Adrenal gland (tissue), 9 donors: ENCODE measurements at regions not wholly inside any gene's neighbourhood (a gene's known extent, or its start where the extent isn't known, plus 50 kb on each side); places are given as distances from the start of the nearest gene placed in this dataset.

Experiments used
- DNase-seq, 7 donors: peaks; one replicate each; pipeline ENCODE4 v3.0.0-alpha.2; 2019 to 2020
- H3K27ac ChIP-seq, 5 donors: fragments of 200-600 bp; sonication (generic) in 4 of 5; 1 replicate in 3 of 5; 2 replicates in 2 of 5; pipeline versions ENCODE4 v1.5.1 to v1.8.0; 2016 to 2020; ENCODE audit warnings: mild to moderate bottlenecking in 1 of 5
- H3K27me3 ChIP-seq: fragments of 200-600 bp; 2 replicates; pipeline ENCODE4 v1.8.0; 2021
- H3K36me3 ChIP-seq, 2 donors: fragments of 200-600 bp; replicated peaks in 1 of 2; 1 replicate in 1 of 2; 2 replicates in 1 of 2; pipeline versions ENCODE4 v1.5.1 to v1.8.0; 2018 to 2022
- H3K4me1 ChIP-seq, 2 donors: fragments of 200-600 bp; replicated peaks in 1 of 2; 1 replicate in 1 of 2; 2 replicates in 1 of 2; pipeline versions ENCODE4 v1.5.1 to v1.8.0; 2018 to 2021
- H3K4me3 ChIP-seq, 4 donors: fragments of 200-600 bp; sonication (generic) in 3 of 4; one replicate each; pipeline ENCODE4 v1.5.1; 2016 to 2018
- H3K9me3 ChIP-seq, 3 donors: fragments of 200-600 bp; sonication (generic) in 1 of 3; replicated peaks in 1 of 3; 1 replicate in 2 of 3; 2 replicates in 1 of 3; pipeline versions ENCODE4 v1.5.1 to v1.8.0; 2016 to 2021
- POLR2A ChIP-seq, 2 donors: fragments of 450-650 bp; IDR thresholded peaks; one replicate each; pipeline ENCODE4 v1.6.1; 2017; ENCODE audit warnings: antibody characterized with exemption in 2 of 2, mild to moderate bottlenecking in 2 of 2, moderate library complexity in 1 of 2
- WGBS, 4 donors: extraction: QIAGEN DNeasy Blood & Tissue Kit in 2 of 4; methylation state at CpG; one replicate each; pipeline versions ENCODE4 v1.1.5 to v1.1.7; 2013 to 2017; 5-methylcytosine and 5-hydroxymethylcytosine counted together
- intact Hi-C, 2 donors: fragments of 100-400 bp; cut with DNase I; formaldehyde crosslinking; loops; one replicate each; pipeline versions ENCODE4 v1.14.1 to v1.15.0; 2022 to 2023
- TF ChIP-seq, protein P1 (sequence below), 6 experiments: fragments of 450-650 bp in 4 of 6; fragments of 200-600 bp in 2 of 6; sonication (generic) in 1 of 6; IDR thresholded peaks; 1 replicate in 5 of 6; 2 replicates in 1 of 6; pipeline versions ENCODE4 v1.5.1 to v1.8.0; 2016 to 2021; ENCODE audit warnings: antibody characterized with exemption in 6 of 6, mild to moderate bottlenecking in 2 of 6, moderate library complexity in 1 of 6
- donor health status: healthy with polysubstance abuse.
- donor health status: Bipolar disorder and iron deficiency.
- donor health status: DM: yes; HTN: yes; CAD: no.
- donor health status: DM: no; HTN: no; CAD: no.
- donor health status: DM: no; HTN: no; CAD: no.

DNA sequence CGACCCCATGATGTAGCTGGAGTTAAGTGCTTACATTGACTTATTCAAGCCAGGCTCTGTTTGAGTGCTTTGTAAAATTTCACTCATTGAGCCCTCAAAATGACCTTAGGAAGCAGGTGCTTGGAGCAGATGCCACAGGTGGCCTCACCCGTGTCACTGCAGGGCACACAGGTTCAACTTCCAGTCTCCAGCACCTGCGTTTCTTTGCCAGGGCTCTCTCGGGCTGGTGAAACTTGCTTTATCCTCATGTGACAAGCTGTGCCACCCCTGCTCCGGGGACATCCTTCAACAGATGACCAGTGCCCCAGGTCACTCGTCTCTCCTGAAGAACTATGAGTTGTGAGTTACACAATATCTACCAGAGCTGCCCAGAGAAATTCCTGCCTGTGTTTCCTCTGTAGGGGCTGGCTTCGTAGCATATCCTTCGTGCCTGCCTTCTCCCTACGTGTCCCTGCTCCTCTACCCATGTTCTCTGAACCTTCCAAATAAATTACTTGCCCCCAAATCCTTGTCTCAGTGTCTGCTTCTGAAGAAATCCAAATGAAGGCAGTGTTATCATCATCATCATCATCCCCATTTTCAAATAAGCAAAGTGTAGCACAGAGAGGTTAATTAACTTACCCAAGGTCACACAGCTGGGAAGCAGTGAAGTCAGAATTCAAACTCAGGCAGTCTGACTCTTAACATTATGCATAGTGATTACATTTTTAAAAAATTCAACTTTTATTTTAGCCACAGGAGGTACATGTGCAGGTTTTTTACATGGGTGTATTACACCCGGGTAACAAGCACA, 352.5 kb downstream of the NPIPA8 start:
- Histone ChIP-seq H3K36me3 (no peaks in the 10 kb centered on the region), H3K27ac (no peak overlapping the region), H3K4me1 (no peaks in the 10 kb centered on the region), H3K9me3 (no peaks in the 10 kb centered on the region), H3K27me3 (no peaks in the 10 kb centered on the region), H3K4me3 (no peak overlapping the region)
- DNase-seq, result no peak
- TF ChIP-seq, protein P1, sequence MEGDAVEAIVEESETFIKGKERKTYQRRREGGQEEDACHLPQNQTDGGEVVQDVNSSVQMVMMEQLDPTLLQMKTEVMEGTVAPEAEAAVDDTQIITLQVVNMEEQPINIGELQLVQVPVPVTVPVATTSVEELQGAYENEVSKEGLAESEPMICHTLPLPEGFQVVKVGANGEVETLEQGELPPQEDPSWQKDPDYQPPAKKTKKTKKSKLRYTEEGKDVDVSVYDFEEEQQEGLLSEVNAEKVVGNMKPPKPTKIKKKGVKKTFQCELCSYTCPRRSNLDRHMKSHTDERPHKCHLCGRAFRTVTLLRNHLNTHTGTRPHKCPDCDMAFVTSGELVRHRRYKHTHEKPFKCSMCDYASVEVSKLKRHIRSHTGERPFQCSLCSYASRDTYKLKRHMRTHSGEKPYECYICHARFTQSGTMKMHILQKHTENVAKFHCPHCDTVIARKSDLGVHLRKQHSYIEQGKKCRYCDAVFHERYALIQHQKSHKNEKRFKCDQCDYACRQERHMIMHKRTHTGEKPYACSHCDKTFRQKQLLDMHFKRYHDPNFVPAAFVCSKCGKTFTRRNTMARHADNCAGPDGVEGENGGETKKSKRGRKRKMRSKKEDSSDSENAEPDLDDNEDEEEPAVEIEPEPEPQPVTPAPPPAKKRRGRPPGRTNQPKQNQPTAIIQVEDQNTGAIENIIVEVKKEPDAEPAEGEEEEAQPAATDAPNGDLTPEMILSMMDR (IDR thresholded peaks at IDR 0.05), result no peak
- TF ChIP-seq POLR2A (IDR thresholded peaks at IDR 0.05), result no peak
- intact Hi-C loops, result no loop called here
- WGBS, 4 donors, result 71 to 80% (median 74%) methylated on average over 9 to 10 of the region's 10 CpGs

DNA sequence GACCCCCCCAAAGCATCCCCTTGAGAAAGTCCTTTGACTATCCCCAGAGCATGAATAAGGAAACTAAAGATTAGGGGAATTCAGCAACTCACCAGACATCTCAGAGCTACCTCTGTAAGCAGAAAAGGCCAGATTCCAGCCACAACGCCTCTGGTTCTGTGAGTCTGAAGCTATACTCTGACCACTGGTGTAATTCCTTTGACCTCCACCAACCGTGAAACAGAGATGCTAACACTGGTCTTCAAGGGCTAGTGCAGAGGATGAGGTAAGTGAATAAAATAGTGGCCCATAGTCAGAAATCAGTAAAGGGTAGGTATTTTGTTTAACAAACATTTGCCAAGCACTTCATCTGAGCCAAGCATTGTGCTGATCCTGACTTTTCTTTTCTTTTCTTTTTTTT, 353.4 kb downstream of the NPIPA8 start:
- H3K4me3 ChIP-seq, result no peak overlapping the region
- H3K27ac ChIP-seq, result no peak overlapping the region
- intact Hi-C loops, result no loop called here
- no peaks in the 10 kb centered on the region for H3K4me1 ChIP-seq
- 50 to 75% (median 68%) methylated on average over 2 of the region's 2 CpGs for WGBS, 4 donors
- no peaks in the 10 kb centered on the region for H3K9me3 ChIP-seq
- no peaks in the 10 kb centered on the region for H3K36me3 ChIP-seq
- H3K27me3 ChIP-seq, result no peaks in the 10 kb centered on the region
- no peak for TF ChIP-seq POLR2A (IDR thresholded peaks at IDR 0.05)
- TF ChIP-seq, protein P1 (IDR thresholded peaks at IDR 0.05), result no peak
- DNase-seq, result no peak

GRCh38 chr16:17977260-17977659, 359.3 kb downstream of the NPIPA8 start:
- no peak for DNase-seq
- Histone ChIP-seq H3K9me3 (no peaks in the 10 kb centered on the region), H3K27me3 (no peaks in the 10 kb centered on the region), H3K27ac (no peak overlapping the region), H3K4me3 (no peak overlapping the region), H3K36me3 (no peaks in the 10 kb centered on the region), H3K4me1 (no peaks in the 10 kb centered on the region)
- intact Hi-C loops, result no loop called here
- 70 to 82% (median 75%) methylated on average over 6 of the region's 6 CpGs for WGBS, 4 donors
- TF ChIP-seq, protein P1 (IDR thresholded peaks at IDR 0.05), result no peak
- no peak for TF ChIP-seq POLR2A (IDR thresholded peaks at IDR 0.05)

DNA sequence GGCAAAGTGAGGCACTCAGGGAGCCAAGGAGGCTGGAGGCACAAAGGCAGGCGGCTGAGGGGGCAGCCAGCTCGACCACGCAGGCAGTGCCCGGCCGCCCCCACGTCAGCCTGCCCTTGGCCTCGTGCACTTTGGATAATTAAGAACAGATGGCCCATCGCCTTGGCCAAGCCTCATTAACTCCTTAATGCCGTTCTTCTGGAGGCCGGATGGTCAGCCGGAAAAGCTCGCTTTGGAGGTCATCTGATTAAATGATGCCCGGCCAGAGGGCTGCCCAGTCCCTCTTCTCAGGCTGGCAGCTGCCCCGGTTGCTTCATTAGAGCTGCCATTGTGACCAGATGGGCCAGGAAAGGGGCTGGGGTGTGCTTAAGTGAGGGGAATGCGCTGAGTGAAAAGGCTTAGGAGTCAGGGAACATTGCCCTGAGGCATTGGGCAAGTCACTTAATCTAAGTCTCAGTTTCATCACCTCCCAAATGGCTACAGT, 364.0 kb downstream of the NPIPA8 start:
- intact Hi-C loops, result no loop called here
- peak in 2 of 7 donors; percentile 22 to 64 for DNase-seq
- Histone ChIP-seq H3K27ac (peak overlapping the region in 2 of 5 donors; percentile 34 to 40), H3K27me3 (no peaks in the 10 kb centered on the region), H3K36me3 (no peaks in the 10 kb centered on the region), H3K4me1 (no peaks in the 10 kb centered on the region), H3K4me3 (no peak overlapping the region), H3K9me3 (no peaks in the 10 kb centered on the region)
- no peak for TF ChIP-seq POLR2A (IDR thresholded peaks at IDR 0.05)
- TF ChIP-seq, protein P1 (IDR thresholded peaks at IDR 0.05), result no peak
- 23 to 48% (median 29%) methylated on average over 14 to 15 of the region's 15 CpGs for WGBS, 4 donors
